ENCODE measurements at regions not wholly inside any gene's neighbourhood (a gene's known extent, or its start where the extent isn't known, plus 50 kb on each side); places are given as distances from the start of the nearest gene placed in this dataset.

DNA sequence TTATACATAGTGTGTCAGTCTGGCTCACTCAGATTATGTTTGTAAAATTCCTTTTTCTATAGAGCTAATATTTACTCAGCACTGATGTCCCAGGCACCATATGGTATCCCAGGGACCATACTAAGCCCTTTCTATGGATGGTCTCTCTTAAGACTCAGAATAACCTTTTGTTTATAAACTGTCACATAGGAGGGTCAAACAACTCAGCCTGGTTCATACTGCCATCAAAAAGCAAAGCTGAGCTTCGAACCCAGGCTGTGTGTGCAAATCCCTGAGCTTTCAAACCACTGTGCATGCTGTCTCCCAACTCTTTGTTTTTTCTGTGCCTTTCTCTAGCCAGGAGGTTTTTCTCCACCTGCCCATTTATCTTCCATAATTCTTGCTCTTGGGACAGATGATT is 135.6 kb upstream of the ARHGAP5 start:
- in situ Hi-C loops (cut with MboI; ENCODE audit: low sequenced_read_pairs in 4 of 4), result no loop called here

DNA sequence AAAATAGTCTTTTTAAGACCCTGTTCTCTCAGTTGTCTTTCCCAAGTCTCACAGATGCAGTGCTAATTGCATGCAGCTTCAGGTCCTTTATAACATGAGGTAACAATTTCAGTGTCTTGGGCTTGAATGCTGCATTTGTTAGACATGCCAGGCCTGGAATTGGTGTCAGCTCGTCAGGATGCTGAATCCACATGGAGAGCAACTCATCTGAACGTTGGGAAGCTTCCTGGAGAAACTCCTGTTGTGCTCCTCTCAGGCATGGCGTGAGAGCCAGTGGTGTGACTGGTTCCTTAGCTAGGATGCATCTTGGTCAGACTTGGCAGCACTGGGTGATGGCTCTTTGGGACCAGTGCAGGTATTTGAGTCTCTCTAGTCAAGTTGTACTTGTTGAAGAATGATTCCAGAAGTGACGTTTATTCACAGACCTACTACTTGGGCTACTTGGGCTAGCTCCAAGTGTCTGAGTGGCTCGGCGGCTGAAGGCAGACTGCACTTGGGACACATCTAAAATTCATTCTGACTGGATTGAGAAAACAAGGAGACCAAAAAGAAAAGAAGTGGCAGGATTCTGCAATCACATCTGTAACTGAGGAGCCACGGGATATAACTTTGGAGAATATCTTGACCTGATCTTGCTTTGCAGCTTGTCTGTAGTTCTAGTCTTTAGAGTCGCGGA is 134.8 kb upstream of the ARHGAP5 start:
- Histone ChIP-seq H3K27me3 (no peaks in the 10 kb centered on the region), H3K36me3 (no peaks in the 10 kb centered on the region), H3K27ac (no peak overlapping the region), H3K4me1 (no peaks in the 10 kb centered on the region), H3K4me3 (no peak overlapping the region), H3K9me3 (no peaks in the 10 kb centered on the region)
- TF ChIP-seq CTCF (IDR thresholded peaks at IDR 0.05 in 4 of 5, conservative IDR thresholded peaks at IDR 0.05 in 1 of 5), result no peak
- no peak for TF ChIP-seq POLR2A (IDR thresholded peaks at IDR 0.05)
- in situ Hi-C loops (cut with MboI; ENCODE audit: low sequenced_read_pairs in 4 of 4) (no loop called here), intact Hi-C loops (cut with DNase I; ENCODE audit: low total_unique reads) (no loop called here)
- DNase-seq (no peak), ATAC-seq (no peak)

More for the DNA sequence above, 135.6 kb upstream of the ARHGAP5 start:
- Histone ChIP-seq H3K27me3 (no peaks in the 10 kb centered on the region), H3K36me3 (no peaks in the 10 kb centered on the region), H3K4me1 (no peaks in the 10 kb centered on the region), H3K27ac (no peak overlapping the region), H3K9me3 (no peaks in the 10 kb centered on the region), H3K4me3 (no peak overlapping the region)
- intact Hi-C loops (cut with DNase I; ENCODE audit: low total_unique reads), result no loop called here
- DNase-seq, result no peak
- no peak for TF ChIP-seq POLR2A (IDR thresholded peaks at IDR 0.05)
- no peak for TF ChIP-seq CTCF (IDR thresholded peaks at IDR 0.05 in 4 of 5, conservative IDR thresholded peaks at IDR 0.05 in 1 of 5)
- no peak for ATAC-seq

- ATAC-seq, result no peak
- Histone ChIP-seq H3K27me3 (no peaks in the 10 kb centered on the region), H3K4me3 (no peak overlapping the region), H3K27ac (no peak overlapping the region), H3K36me3 (no peaks in the 10 kb centered on the region), H3K9me3 (no peaks in the 10 kb centered on the region), H3K4me1 (no peaks in the 10 kb centered on the region)
- TF ChIP-seq POLR2A (IDR thresholded peaks at IDR 0.05) (no peak), CTCF (IDR thresholded peaks at IDR 0.05 in 4 of 5, conservative IDR thresholded peaks at IDR 0.05 in 1 of 5) (no peak)
- intact Hi-C loops (cut with DNase I; ENCODE audit: low total_unique reads), result no loop called here
- no peak for DNase-seq
- in situ Hi-C loops (cut with MboI; ENCODE audit: low sequenced_read_pairs in 4 of 4), result no loop called here
Measured at GRCh38 chr14:31943217-31943799, 133.8 kb upstream of the ARHGAP5 start.

DNA sequence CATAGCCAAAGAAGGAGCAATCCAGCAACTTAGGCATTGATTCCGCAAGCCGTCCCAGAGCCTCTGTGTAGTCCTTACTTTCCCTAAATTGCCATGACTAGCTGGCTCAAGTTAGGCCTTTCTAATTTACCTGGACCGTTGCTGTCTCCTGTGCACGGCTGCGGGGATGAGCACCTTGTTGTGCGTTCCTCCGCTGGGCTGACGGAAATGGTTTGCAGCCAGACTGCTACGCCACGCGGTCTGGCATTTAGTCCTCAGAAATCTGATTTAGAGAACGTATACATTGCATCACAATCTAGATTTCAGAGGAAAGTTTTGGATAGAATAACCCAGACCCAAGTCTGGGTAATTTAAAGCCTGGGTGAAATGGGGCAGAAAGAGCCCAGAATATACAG is 133.2 kb upstream of the ARHGAP5 start:
- Histone ChIP-seq H3K4me3 (no peak overlapping the region), H3K27me3 (no peaks in the 10 kb centered on the region), H3K4me1 (no peaks in the 10 kb centered on the region), H3K27ac (no peak overlapping the region), H3K36me3 (no peaks in the 10 kb centered on the region), H3K9me3 (no peaks in the 10 kb centered on the region)
- ATAC-seq, result no peak
- DNase-seq, result no peak
- in situ Hi-C loops (cut with MboI; ENCODE audit: low sequenced_read_pairs in 4 of 4), result no loop called here
- intact Hi-C loops (cut with DNase I; ENCODE audit: low total_unique reads), result no loop called here
- TF ChIP-seq POLR2A (IDR thresholded peaks at IDR 0.05), result no peak
- no peak for TF ChIP-seq CTCF (IDR thresholded peaks at IDR 0.05 in 4 of 5, conservative IDR thresholded peaks at IDR 0.05 in 1 of 5)

Data from gastrocnemius medialis (tissue), 4 donors.